CMK (cell line): ENCODE measurements at regions not wholly inside any gene's neighbourhood (a gene's known extent, or its start where the extent isn't known, plus 50 kb on each side); places are given as distances from the start of the nearest gene placed in this dataset.
A peak's percentile ranks its signal among the peaks of the same experiment; 100 is the strongest.

Experiments used
- DNase-seq: peaks from one replicate; pipeline ENCODE4 v3.0.0-alpha.2; 2010; ENCODE audit warnings: low read depth

DNA sequence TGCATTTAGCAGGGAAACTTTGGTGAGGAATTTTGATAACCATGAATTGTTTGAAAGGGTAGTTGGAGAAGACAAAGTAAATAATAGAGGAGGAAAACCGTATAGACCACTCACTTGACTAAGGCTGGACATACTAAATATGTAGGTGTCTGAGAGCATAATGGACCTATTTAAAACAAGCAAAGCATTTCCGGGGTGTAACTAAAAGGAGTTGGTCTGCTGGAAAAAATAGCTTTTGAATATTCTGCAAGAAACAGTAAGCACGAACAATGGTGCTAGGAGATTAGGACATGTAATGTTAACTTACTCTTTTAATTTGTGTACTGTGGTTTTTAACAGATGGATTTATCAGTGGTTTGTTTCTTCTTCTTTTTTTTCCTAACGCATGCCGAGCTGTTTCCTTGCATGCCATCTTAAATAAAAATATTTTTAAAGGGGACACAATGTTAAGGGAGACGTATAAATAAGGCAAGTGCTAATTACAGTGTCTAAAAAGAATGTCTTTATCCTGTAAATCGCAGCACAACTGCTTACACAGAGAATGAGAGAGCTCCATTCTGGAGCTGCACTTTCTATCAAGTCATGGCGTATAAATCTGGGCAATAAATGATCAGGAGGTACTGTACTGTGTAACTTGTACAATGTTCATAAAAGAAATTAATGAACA, 492.1 kb downstream of the LMO4 start:
- DNase-seq, result no peak

DNA sequence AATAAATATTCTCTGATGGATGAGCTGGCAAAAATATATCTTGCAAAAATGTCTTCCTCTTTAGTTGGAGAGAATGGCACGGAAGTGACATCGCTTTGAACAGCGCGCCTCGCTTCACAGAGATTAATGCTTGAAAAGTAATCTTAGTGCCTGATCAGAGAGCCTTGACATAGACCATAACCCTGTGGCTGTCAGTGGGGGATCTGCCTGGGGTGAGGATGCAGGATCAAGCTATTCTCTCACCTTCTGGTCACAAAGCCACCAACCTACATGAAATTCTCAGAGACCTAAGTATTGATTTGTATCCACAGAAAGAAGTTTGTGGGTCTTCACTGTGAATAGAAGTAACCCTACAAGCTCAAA, 492.6 kb downstream of the LMO4 start:
- DNase-seq, result no peak

DNA sequence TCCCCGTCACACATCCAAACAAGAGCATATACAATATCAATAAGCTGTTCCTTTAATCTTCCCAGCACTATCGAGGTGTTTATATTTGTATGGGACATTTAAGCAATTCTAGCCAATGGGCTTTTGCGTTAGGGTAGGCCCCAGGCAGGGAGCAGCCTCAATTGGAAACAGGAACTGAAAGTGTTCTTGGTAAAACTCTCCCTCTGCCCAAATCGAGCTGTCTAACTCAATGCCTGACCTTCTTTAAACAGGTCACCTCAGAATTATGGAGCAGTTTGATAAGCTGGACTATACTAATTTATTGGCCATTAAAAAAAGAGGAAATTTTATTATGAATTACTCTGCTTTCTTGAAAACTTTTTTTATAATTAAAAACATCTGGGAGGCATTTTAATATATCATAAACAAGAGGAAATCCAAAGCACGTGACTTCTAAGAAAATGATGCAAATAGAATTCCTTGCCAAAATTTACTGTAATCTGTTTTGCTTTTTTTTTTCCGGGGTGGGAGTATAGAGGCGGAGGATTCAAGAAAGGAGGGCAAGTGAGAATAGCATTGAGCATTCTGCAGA, 498.1 kb downstream of the LMO4 start:
- peak; percentile 84 for DNase-seq

- no peak for DNase-seq
These were observed 500.7 kb downstream of the LMO4 start for GRCh38 chr1:87829360-87829759.

- no peak for DNase-seq
These were observed 501.8 kb downstream of the LMO4 start for GRCh38 chr1:87830432-87830978.

DNA sequence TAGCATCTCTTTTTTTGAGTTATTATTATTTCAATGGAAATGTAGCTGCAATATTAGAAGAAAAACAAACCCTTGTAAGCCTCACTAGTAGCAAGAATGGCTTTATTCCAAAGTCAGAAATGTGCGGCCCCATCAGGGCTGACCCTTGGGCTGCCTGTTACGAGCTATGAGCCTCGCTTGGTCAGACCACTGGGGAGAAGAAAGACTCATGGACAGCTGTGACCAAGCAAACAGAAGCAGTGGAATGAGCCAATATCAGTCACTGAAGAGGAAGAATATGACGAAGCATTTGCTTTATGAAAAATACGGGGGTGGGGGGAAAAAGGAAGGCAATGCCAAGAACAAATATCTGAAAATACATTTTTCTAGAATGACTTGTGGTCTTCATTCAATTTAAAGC, 504.5 kb downstream of the LMO4 start:
- no peak for DNase-seq

- no peak for DNase-seq
These were observed 505.5 kb downstream of the LMO4 start for GRCh38 chr1:87834151-87834550.

- no peak for DNase-seq
These were observed 506.3 kb downstream of the LMO4 start for GRCh38 chr1:87834941-87835340.

DNA sequence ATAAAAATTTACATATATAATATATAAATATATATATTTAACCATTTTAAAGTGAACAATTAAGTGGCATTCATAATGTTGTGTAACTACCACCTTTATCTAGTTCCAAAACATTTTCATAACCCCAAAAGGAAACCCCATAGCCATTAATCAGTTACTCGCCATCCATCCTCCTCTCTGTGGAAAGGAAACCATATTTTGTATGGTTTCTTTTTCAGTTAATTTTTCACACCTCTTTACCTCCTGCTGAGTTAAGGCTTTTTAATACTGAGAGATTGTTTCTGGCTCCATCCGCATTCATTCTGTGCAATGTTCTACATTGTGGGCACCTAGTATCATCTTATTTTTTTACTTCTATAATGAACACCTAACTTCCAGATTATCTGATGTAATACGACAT, 512.1 kb downstream of the LMO4 start:
- no peak for DNase-seq

DNA sequence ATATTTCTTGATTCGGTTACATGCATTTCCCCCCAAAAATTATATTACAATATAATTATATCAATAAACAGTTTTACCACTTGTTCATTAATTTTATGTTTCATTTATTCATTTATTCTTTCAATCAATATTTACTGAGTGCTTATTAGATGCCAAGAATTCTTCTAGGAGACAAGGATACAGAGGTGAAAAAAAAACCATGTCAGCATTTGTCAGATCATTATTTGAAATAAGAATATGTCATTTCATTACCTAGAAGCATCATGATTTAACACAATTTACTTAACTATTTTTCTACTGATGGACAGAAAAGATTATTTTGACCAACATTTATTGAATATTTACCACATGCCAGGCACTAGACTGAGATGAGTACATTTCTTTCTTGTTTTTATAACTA, 512.7 kb downstream of the LMO4 start:
- DNase-seq, result no peak

GRCh38 chr1:87842156-87842555, 513.5 kb downstream of the LMO4 start:
- no peak for DNase-seq

- DNase-seq, result no peak
These were observed 515.6 kb downstream of the LMO4 start for GRCh38 chr1:87844251-87844650.

DNA sequence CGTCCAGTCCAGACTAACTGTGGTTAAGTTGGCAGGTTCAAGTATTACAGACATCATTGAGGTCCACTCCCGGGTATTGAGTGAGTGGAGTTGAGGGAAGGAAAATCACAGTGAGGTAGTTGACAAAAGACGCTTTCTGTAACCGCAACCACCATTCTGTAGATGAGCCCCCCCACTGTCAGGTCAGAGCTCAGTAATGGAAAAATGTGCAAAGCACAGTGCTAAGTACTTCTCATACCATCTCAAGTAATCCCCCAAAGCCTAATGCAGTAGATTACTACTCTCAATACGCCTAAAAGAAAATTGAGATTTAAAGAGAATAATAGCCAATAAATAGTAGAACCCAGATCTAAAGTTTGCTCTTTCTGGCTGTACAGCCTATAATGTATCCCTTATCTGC, 522.8 kb downstream of the LMO4 start:
- DNase-seq, result no peak

GRCh38 chr1:87852410-87853161, 523.9 kb downstream of the LMO4 start:
- DNase-seq, result no peak

DNA sequence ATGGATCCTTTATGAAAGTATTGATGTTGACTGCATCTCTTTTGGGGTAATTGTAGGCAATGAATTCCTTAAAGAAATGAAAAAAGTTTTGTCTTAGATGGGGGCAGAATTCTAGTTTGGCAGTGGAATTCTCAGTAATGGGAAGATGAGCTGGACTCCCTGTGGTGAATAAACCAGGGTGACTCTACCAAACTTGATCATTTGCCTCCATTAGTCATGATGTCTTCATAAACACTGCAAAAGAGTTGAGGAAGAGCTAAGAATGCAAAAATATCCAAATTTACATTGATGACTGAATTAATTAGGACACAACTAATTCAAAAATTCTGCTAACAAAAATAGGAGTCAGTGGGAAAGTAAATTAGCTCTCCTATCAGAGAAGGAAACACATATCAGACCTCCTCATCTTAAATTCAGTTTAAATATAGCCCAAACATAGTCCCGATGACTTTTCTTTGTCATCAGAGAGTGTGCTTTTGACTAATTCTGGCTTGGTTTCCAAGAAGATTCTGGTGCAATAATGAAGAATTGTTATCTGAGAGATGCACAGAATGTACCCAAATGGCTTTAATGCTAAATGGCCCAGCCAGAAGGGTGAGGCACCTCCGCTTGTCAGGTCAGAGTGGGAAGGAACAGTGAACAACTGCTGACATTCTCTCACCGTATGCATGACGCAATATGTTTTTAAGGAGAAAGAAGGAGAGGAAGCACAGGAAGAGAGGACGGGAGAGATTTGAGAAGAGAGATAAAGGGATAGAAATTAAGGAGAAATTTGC, 525.1 kb downstream of the LMO4 start:
- DNase-seq, result no peak

DNA sequence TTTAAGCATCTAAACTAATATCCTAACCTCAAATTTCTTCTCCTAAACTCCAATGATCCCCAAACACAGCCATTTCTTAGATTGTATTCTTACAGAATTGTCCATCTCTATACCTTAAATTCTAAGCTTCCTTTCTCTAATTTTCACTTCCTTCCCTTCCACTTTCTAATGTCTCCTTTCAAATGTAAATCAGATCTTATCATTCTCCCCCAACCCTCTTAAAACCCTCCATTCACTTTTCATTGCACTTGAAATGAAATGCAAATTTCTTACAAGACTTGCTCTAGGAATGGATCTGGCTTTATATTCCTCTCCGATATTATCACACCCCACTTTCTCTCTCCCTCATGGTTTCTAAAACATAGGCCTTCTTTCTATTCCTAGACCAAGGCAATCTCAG, 534.6 kb downstream of the LMO4 start:
- no peak for DNase-seq

GRCh38 chr1:87864676-87865075, 536.0 kb downstream of the LMO4 start:
- DNase-seq, result no peak

- no peak for DNase-seq
These were observed 537.7 kb downstream of the LMO4 start for GRCh38 chr1:87866416-87866815.

DNA sequence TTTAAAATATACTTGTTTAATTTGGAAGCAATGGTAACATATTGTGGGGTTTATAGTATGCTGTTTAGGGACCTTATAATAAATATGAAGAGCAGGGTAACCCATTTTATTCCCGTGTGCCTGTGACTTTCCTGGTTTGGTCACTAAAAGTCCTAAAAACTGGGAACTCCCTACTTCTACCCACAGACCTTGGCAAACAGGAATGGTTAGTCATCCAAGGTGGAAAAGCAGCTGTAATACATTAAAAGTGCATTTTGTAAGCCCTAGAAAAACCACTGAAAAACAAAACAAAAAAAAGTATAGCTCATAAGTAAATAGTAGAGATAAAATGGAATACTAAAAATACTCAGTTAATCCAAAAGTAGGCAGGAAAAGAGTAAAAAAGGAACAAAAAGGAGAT, 538.9 kb downstream of the LMO4 start:
- DNase-seq, result no peak

- DNase-seq, result no peak
These were observed 540.9 kb downstream of the LMO4 start for GRCh38 chr1:87869567-87869966.

- no peak for DNase-seq
These were observed 543.5 kb downstream of the LMO4 start for GRCh38 chr1:87872189-87872588.

GRCh38 chr1:87872692-87873091, 544.0 kb downstream of the LMO4 start:
- DNase-seq, result no peak

GRCh38 chr1:87878873-87879272, 550.2 kb downstream of the LMO4 start:
- DNase-seq, result no peak
